Right cardiac atrium (tissue), 5 donors: ENCODE measurements at regions not wholly inside any gene's neighbourhood (a gene's known extent, or its start where the extent isn't known, plus 50 kb on each side); places are given as distances from the start of the nearest gene placed in this dataset.

Experiments
- ATAC-seq, 2 donors: fragments of 200-7000 bp; cut with Tn5 transposase; one replicate each; pipeline versions ENCODE4 v1.8.0 to v1.9.1; 2020; ENCODE audit warnings: moderate library complexity in 2 of 2, mild to moderate bottlenecking in 1 of 2
- DNase-seq, 3 donors: peaks; one replicate each; pipeline ENCODE4 v3.0.0-alpha.2; 2020
- H3K27ac ChIP-seq: one replicate; pipeline ENCODE4 v1.5.1; 2013; ENCODE audit warnings: mild to moderate bottlenecking, low read length, control low read depth, moderate library complexity
- H3K27me3 ChIP-seq: one replicate; pipeline ENCODE4 v1.6.1; 2013; ENCODE audit not compliant: control insufficient read depth, insufficient read depth
- H3K4me1 ChIP-seq: one replicate; pipeline ENCODE4 v1.6.1; 2013; ENCODE audit warnings: low read length; ENCODE audit not compliant: control insufficient read depth, insufficient read depth
- H3K4me3 ChIP-seq: one replicate; pipeline ENCODE4 v1.5.1; 2013; ENCODE audit warnings: low read length, control low read depth
- H3K9me3 ChIP-seq: one replicate; pipeline ENCODE4 v1.6.1; 2013; ENCODE audit warnings: low read length; ENCODE audit not compliant: control insufficient read depth
- WGBS: extraction: QIAGEN DNeasy Blood & Tissue Kit; methylation state at CpG from one replicate; pipeline ENCODE4 v1.1.7; 2013; 5-methylcytosine and 5-hydroxymethylcytosine counted together
- intact Hi-C, 4 donors: fragments of 100-400 bp; cut with DNase I; formaldehyde crosslinking; loops; one replicate each; pipeline versions ENCODE4 v1.11.0 to v1.14.0; 2022 to 2023
- donor health status: healthy with polysubstance abuse.
- donor health status: DM: no; HTN: yes; CAD: no.
- donor health status: DM: no; HTN: no; CAD: no.
- donor health status: DM: no; HTN: yes; CAD: no; lungs with severe emphysema.
- donor health status: DM: yes; HTN: yes; CAD: no.

DNA sequence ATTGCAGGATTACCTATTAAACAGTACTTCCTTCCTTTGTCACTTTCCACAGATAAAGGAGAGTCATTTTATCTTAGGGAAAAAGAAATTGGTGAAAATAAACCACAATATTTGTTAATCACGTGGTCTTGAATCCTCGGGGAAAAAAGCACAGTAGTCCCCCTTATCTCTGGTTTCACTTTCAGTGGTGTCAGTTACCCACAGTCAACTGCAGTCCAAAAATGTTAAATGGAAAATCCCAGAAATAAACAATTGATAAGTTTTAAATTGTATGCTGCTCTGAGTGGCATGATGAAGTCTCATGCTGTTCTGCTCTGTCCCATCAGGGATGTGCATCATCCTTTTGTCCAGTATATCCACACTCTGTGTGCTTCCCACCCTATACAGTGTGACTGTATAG, 405.2 kb upstream of the MPDZ start:
- Histone ChIP-seq H3K27me3 (no peaks in the 10 kb centered on the region), H3K4me1 (peaks cover 5% of the 10 kb centered on the region), H3K27ac (peak overlapping the region; percentile 17), H3K4me3 (peak overlapping the region; percentile 25), H3K9me3 (no peaks in the 10 kb centered on the region)
- no peak for DNase-seq
- 14% methylated on average over 2 of the region's 2 CpGs for WGBS
- peak; percentile 47 to 49 for ATAC-seq
- intact Hi-C loops: loop anchor here in 2 of 4 donors (10.0 kb wide), 2 partner anchors 230 to 240 kb away; no protein-coding TSS in a partner anchor

DNA sequence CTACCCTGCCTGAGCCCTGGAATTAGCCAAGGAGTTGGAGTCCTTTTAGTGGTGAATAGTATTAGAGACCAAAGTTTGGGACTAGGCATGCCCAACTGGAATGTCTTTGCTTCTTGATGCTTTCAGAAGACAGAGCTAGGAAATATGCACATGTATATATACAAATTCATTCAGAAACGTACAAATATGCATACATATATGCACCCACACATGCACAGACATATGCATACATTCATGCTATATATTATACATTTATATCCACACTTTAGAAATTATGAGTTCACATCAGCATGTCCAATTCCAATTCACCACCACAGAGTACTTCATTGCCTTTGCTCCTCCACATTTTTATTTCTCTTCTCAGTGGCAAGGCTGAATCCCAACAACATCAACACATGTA, 398.3 kb upstream of the MPDZ start:
- ATAC-seq (no peak), DNase-seq (no peak)
- Histone ChIP-seq H3K27ac (no peak overlapping the region), H3K9me3 (no peaks in the 10 kb centered on the region), H3K27me3 (no peaks in the 10 kb centered on the region), H3K4me1 (peaks cover 2% of the 10 kb centered on the region), H3K4me3 (no peak overlapping the region)
- WGBS: 83% methylated on average over 1 of the region's 1 CpG
- intact Hi-C loops: no loop called here

DNA sequence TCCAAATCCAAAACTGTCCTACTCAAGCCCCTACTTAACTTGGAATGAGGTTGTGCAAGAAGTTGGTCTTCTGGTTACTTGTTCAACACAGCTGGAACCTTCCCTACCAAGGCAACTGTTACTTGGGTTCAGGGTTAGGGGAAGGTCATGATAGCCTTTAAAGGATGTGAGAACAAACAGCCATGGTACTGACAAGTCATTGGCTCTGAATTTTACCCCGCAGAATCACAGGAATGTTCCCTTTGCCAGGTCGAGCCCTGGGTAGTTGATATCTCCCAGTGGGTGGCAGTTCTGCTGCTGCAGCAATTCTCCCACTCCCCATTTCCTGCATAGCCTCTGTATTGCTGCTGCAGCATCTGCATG, 396.1 kb upstream of the MPDZ start:
- no peak overlapping the region for H3K27ac ChIP-seq
- H3K27me3 ChIP-seq: no peaks in the 10 kb centered on the region
- peaks cover 2% of the 10 kb centered on the region for H3K4me1 ChIP-seq
- no peaks in the 10 kb centered on the region for H3K9me3 ChIP-seq
- intact Hi-C loops: no loop called here
- DNase-seq (no peak), ATAC-seq (peak; percentile 44 to 60)
- WGBS: 34% methylated on average over 2 of the region's 2 CpGs
- no peak overlapping the region for H3K4me3 ChIP-seq

DNA sequence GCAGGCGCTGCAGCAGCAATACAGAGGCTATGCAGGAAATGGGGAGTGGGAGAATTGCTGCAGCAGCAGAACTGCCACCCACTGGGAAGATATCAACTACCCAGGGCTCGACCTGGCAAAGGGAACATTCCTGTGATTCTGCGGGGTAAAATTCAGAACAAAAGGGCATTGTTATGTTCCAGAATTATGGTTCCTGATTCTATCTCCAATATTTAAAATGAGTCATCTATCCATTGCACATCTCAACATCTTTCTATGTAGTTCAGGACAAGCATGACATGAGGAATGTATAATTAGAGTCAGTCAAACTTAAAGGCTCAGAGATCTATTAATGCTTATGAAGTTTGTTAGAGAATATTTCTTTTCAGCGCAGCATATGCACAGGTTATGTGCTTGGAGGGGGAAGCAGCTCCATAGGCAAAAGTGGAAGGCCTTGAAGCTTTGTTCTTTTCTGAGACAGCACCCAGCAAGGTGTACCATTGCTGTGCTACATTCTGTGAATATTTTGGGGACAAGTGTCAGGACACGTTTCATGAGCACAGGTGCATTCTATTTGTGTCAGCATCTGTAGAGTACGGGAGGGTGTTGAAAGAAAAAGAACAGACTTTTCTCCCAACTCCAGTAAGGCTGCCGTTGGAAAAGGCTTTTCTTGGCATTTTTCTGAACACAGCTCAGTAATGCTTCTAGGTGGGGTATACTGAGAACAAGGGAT, 395.6 kb upstream of the MPDZ start:
- ATAC-seq (no peak), DNase-seq (no peak)
- Histone ChIP-seq H3K9me3 (no peaks in the 10 kb centered on the region), H3K4me1 (peaks cover 2% of the 10 kb centered on the region), H3K27me3 (no peaks in the 10 kb centered on the region), H3K27ac (no peak overlapping the region), H3K4me3 (no peak overlapping the region)
- 71% methylated on average over 7 of the region's 7 CpGs for WGBS
- intact Hi-C loops: no loop called here

DNA sequence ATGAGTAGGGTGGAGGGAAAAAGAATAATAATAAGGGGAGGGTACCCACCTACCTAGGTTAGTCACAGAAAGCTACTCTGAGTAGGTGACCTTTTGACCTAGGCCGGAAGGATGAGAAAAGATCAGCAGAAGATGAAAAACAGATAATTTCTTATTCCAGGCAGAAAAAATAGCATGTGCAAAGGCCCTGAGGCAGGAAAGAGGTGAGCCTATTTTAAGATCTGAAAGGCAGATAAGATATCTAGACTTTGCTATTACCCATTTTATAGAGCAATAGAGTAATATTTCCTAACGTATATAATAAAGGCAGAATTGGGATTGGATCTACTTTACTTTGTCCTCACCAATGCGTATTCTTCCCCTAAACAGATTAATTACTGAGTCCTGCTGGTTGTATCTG, 393.9 kb upstream of the MPDZ start:
- no peaks in the 10 kb centered on the region for H3K9me3 ChIP-seq
- peaks cover 2% of the 10 kb centered on the region for H3K4me1 ChIP-seq
- ATAC-seq (no peak), DNase-seq (no peak)
- intact Hi-C loops: no loop called here
- 43% methylated on average over 3 of the region's 3 CpGs for WGBS
- no peaks in the 10 kb centered on the region for H3K27me3 ChIP-seq
- H3K27ac ChIP-seq: no peak overlapping the region
- H3K4me3 ChIP-seq: no peak overlapping the region

- no peaks in the 10 kb centered on the region for H3K9me3 ChIP-seq
- H3K27me3 ChIP-seq: no peaks in the 10 kb centered on the region
- WGBS: 83% methylated on average over 4 of the region's 4 CpGs
- no peak overlapping the region for H3K27ac ChIP-seq
- DNase-seq: no peak
- peak; percentile 59 to 88 for ATAC-seq
- H3K4me3 ChIP-seq: no peak overlapping the region
- intact Hi-C loops: no loop called here
- no peaks in the 10 kb centered on the region for H3K4me1 ChIP-seq
Observed at GRCh38 chr9:13665418-13666066, 386.1 kb upstream of the MPDZ start.

GRCh38 chr9:13661014-13661413, 381.5 kb upstream of the MPDZ start:
- Histone ChIP-seq H3K4me3 (no peak overlapping the region), H3K9me3 (no peaks in the 10 kb centered on the region), H3K4me1 (no peaks in the 10 kb centered on the region), H3K27me3 (no peaks in the 10 kb centered on the region), H3K27ac (peak overlapping the region; percentile 13)
- ATAC-seq (no peak), DNase-seq (no peak)
- intact Hi-C loops: no loop called here
- 74% methylated on average over 3 of the region's 3 CpGs for WGBS

GRCh38 chr9:13651969-13652663, 372.6 kb upstream of the MPDZ start:
- Histone ChIP-seq H3K4me1 (no peaks in the 10 kb centered on the region), H3K27ac (peak overlapping the region; percentile 59), H3K4me3 (no peak overlapping the region), H3K27me3 (no peaks in the 10 kb centered on the region), H3K9me3 (no peaks in the 10 kb centered on the region)
- ATAC-seq: peak; percentile 90 to 95
- DNase-seq: peak; percentile 14 to 63 (median 51)
- intact Hi-C loops: no loop called here
- 43% methylated on average over 6 of the region's 6 CpGs for WGBS

DNA sequence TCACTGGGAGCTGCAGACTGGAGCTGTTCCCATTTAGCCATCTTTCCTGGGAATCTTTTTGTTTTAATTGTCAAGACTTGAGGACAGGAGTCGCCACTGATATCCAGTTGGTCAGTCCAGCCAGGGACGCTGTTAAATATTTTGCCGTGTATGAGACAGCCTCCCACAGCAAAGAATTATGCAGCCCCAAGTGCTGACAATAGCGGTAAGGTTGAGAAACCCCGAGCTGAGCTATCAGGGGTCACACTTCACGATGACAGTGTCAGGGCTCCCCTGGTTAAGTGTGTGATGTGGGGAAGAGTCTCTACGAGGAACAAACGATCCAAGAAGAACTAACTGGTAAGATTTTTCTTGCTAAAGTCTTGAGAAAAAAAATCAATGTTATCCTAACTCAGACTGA, 372.0 kb upstream of the MPDZ start:
- H3K27me3 ChIP-seq: no peaks in the 10 kb centered on the region
- peak overlapping the region; percentile 51 for H3K27ac ChIP-seq
- no peak for DNase-seq
- WGBS: 65% methylated on average over 8 of the region's 8 CpGs
- peak in 1 of 2 donors; percentile 47 for ATAC-seq
- H3K4me3 ChIP-seq: no peak overlapping the region
- no peaks in the 10 kb centered on the region for H3K9me3 ChIP-seq
- intact Hi-C loops: no loop called here
- no peaks in the 10 kb centered on the region for H3K4me1 ChIP-seq

- no peaks in the 10 kb centered on the region for H3K9me3 ChIP-seq
- DNase-seq (no peak), ATAC-seq (no peak)
- intact Hi-C loops: no loop called here
- H3K4me1 ChIP-seq: no peaks in the 10 kb centered on the region
- WGBS: 88% methylated on average over 3 of the region's 3 CpGs
- H3K27ac ChIP-seq: no peak overlapping the region
- no peaks in the 10 kb centered on the region for H3K27me3 ChIP-seq
- H3K4me3 ChIP-seq: no peak overlapping the region
Observed at GRCh38 chr9:13648676-13649075, 369.2 kb upstream of the MPDZ start.

DNA sequence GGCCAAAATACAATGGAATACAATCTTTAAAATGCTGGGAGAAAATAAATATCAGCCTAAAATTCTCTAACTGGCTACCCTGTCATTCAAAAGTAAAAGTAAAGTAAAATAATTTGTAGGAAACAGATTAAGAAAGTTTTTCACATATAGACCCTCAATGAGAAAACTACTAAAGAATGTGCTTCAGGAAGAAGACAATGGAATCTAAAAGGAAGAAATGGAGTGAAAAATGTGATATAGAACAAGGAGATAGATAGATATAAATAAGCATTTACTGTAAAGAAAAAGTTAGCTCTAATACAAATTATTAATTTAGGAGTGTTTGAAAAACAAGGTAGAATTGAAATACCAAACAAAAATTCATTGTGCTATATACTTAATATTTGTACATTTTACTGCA, 368.6 kb upstream of the MPDZ start:
- no peak overlapping the region for H3K27ac ChIP-seq
- ATAC-seq (no peak), DNase-seq (no peak)
- H3K4me1 ChIP-seq: no peaks in the 10 kb centered on the region
- H3K9me3 ChIP-seq: no peaks in the 10 kb centered on the region
- H3K27me3 ChIP-seq: no peaks in the 10 kb centered on the region
- no peak overlapping the region for H3K4me3 ChIP-seq
- intact Hi-C loops: no loop called here
